ENCODE measurements at regions not wholly inside any gene's neighbourhood (a gene's known extent, or its start where the extent isn't known, plus 50 kb on each side); places are given as distances from the start of the nearest gene placed in this dataset.
A peak's percentile ranks its signal among the peaks of the same experiment; 100 is the strongest.

DNA sequence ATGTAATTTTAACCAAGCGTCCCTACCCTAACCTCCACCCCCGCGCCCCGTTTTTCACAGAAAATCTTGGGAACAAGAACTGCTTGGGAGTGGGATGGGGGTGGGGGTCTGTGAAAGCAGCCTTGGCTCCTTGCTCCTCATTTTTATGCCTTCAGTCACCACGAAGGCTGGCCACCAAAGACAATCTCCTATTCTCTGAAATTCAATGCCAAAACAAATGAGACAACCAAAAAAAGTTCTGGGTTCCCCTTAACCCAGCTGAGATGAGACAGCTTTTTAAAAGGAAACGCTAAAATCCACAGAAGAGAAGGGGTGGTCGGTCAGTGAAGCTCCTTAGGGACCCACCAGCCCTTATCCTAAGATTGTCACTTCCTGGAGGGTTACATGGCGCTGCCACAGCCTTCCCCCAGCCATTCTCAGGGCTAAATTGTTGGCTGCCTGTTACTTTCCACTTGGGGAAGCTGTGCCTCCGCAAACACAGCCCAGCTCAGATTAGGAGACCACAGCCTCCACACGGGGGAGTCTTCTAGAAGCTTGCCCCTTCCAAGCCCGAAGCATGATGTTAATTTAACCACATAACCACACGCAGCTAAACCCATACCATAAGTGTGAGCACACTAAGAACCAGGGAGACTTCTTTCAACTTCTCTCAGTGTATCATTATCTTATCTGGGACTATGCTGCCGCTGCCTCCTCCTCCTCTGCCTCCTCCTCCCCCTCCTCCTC lies 136.3 kb downstream of the FOXD1 start:
- no peak overlapping the region for H3K4me3 ChIP-seq (ENCODE audit: low read depth, poor library complexity, severe bottlenecking)
- 49 to 51% methylated on average over 13 of the region's 13 CpGs for WGBS, 2 donors
- DNase-seq (ENCODE audit: low spot score in 2 of 2), result no peak
- no peak for TF ChIP-seq POLR2A (IDR thresholded peaks at IDR 0.05)
- TF ChIP-seq, protein P1, sequence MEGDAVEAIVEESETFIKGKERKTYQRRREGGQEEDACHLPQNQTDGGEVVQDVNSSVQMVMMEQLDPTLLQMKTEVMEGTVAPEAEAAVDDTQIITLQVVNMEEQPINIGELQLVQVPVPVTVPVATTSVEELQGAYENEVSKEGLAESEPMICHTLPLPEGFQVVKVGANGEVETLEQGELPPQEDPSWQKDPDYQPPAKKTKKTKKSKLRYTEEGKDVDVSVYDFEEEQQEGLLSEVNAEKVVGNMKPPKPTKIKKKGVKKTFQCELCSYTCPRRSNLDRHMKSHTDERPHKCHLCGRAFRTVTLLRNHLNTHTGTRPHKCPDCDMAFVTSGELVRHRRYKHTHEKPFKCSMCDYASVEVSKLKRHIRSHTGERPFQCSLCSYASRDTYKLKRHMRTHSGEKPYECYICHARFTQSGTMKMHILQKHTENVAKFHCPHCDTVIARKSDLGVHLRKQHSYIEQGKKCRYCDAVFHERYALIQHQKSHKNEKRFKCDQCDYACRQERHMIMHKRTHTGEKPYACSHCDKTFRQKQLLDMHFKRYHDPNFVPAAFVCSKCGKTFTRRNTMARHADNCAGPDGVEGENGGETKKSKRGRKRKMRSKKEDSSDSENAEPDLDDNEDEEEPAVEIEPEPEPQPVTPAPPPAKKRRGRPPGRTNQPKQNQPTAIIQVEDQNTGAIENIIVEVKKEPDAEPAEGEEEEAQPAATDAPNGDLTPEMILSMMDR (IDR thresholded peaks at IDR 0.05), result no peak
- intact Hi-C loops (cut with DNase I; ENCODE audit: low total_unique reads), result no loop called here

DNA sequence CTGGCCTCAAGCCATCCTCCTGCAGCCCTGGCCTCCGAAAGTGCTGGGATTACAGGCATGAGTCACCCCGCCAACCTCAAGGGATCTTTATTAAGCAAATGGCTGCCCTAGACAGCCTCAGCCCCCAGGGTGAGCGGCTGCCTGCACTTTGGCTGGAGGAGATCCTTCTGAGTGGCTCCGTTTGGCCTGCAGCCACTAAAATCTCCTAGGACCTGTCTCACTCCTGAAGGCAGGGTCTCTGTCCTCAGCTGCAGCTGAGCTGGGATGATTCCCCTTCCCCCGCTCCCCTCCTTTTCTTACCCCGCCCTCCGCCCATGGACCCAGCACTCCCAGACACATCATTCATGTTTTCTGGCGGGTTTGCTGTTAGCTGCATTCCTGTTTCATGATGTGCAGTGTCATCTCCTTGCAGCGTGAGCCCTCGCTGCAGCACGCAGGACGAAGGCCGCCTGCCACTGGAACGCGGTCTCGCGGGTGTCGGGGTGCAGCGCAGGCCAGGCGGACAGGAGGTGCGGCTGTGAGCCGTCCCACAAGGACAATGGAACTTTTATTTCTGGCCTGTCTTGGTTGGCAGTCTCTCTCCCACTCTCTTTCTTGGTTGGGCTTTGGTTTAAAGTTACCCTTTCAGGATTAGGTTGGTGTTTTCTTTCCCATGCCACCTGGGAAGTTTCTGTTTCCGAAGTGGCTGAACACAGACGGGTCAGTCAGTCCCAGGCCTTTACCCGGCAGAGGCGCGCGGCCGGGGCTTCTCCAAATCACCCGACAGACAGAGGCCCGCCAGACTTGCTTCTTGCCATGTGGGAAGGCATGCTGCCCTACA lies 137.1 kb downstream of the FOXD1 start:
- 8 to 15% methylated on average over 31 of the region's 31 CpGs for WGBS, 2 donors
- no peak overlapping the region for H3K4me3 ChIP-seq (ENCODE audit: low read depth, poor library complexity, severe bottlenecking)
- TF ChIP-seq POLR2A (IDR thresholded peaks at IDR 0.05), result no peak
- TF ChIP-seq, protein P1 (IDR thresholded peaks at IDR 0.05), result no peak
- intact Hi-C loops (cut with DNase I; ENCODE audit: low total_unique reads), result no loop called here
- DNase-seq (ENCODE audit: low spot score in 2 of 2), result peak in 1 of 2 donors; percentile 26

DNA sequence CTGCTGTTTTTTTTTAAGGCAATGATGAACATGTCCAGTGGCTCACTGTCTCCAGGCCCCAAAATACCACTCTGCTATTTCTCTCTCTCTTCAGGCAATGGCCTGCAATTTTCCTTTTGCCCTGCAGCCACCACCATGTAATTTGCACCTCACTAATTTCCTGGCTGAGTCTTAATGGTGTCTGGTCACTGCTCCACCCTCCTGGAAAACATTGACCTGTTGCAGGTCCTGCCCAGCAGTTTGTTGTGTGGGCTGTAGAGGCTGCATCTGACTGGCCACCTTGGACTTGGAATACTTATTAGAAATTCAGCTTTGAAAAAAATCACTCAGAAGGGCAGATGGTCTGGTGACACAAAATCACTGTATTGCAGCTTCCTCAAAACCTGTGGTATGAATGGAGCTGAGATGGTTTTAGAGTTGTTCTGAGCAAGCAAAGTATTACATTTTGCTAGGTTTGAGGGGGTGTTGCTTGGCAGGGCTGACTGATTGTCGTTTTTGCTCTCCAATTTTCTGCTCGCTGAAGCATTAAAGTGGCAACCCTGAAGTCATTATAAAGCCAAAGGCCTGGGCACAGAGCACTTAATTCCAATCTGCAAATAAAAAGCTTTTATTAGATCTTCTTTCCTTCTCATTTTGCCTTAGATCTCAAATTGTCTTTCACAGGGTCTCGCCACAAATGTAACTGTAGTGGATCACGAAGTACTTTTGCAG lies 134.8 kb downstream of the TMEM174 start:
- TF ChIP-seq, protein P1 (IDR thresholded peaks at IDR 0.05), result no peak
- TF ChIP-seq POLR2A (IDR thresholded peaks at IDR 0.05), result no peak
- WGBS, 2 donors, result 75 to 77% methylated on average over 4 of the region's 4 CpGs
- intact Hi-C loops (cut with DNase I; ENCODE audit: low total_unique reads), result loop anchor here (10.0 kb wide), 1 partner anchor 103 kb away; no protein-coding TSS in a partner anchor
- DNase-seq (ENCODE audit: low spot score in 2 of 2), result no peak
- H3K4me3 ChIP-seq (ENCODE audit: low read depth, poor library complexity, severe bottlenecking), result no peak overlapping the region

DNA sequence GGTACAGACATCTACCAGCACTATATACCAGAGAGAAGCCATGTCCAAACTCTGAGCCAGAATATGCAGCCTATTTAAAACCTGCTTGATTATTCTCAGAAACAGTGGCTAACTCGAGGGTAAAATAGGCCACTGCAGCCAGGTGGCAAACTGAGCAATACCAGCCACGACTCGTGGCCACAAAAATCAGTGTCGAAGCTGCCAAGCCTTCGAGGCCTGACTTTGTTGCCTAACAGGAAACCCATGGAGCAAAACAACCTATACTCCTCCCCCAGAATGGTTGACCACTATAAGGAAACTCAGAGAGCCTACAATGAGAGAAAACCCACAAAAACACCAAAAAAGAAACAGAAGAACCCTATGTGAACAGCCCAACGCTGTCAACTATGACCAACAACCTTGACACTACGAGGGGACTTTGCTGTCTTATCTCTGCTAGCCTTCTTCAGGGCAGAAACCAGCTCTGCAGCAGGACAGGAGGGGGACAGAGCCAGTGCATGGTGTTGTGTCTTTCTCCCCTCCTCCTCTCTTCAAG lies 133.8 kb downstream of the TMEM174 start:
- no peak for TF ChIP-seq POLR2A (IDR thresholded peaks at IDR 0.05)
- TF ChIP-seq, protein P1 (IDR thresholded peaks at IDR 0.05), result no peak
- no peak for DNase-seq (ENCODE audit: low spot score in 2 of 2)
- no peak overlapping the region for H3K4me3 ChIP-seq (ENCODE audit: low read depth, poor library complexity, severe bottlenecking)
- 77 to 80% methylated on average over 7 of the region's 7 CpGs for WGBS, 2 donors
- intact Hi-C loops (cut with DNase I; ENCODE audit: low total_unique reads), result loop anchor here (10.0 kb wide), 1 partner anchor 102 kb away; no protein-coding TSS in a partner anchor

DNA sequence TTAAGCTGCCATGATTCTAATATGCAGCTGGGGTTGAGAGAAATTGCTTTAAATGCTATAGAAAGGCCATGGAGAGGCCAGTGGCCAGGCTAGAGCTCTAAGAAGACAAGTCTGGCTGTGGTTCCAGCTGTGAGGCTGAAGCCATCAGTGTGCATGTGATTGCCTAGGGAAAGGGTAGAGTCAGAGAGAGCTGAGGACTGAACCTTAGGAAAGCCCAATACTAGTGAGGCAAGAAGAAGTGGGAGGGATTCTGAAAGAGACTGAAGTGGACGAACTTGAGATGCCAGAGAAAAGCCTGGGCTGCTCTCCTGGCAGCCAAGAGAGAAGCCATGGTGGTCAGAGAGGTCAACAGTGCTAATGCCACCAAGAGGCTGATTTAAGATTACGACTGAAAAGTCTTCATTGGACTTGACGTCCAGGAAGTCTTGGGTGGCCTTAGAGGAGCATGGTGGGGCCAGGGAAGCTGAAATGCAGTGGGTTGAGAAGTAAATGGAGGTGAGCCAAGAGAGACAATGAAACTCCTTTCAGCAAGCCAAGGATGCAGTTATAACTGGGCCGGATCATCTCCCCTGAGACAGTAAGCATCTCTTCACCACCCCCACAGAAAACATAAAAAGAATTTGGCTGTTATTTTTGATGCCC lies 133.2 kb downstream of the TMEM174 start:
- no peak for TF ChIP-seq POLR2A (IDR thresholded peaks at IDR 0.05)
- TF ChIP-seq, protein P1 (IDR thresholded peaks at IDR 0.05), result no peak
- H3K4me3 ChIP-seq (ENCODE audit: low read depth, poor library complexity, severe bottlenecking), result no peak overlapping the region
- no peak for DNase-seq (ENCODE audit: low spot score in 2 of 2)
- 72 to 75% methylated on average over 4 of the region's 4 CpGs for WGBS, 2 donors
- intact Hi-C loops (cut with DNase I; ENCODE audit: low total_unique reads), result loop anchor here (10.0 kb wide), 1 partner anchor 101 kb away; no protein-coding TSS in a partner anchor
